ENCODE measurements at regions not wholly inside any gene's neighbourhood (a gene's known extent, or its start where the extent isn't known, plus 50 kb on each side); places are given as distances from the start of the nearest gene placed in this dataset.

GRCh38 chr4:28677808-28678207 is 1817.2 kb downstream of the STIM2 start:
- no peak for DNase-seq (ENCODE audit: low spot score)

GRCh38 chr4:28682847-28683246 is 1822.2 kb downstream of the STIM2 start:
- DNase-seq (ENCODE audit: low spot score) = no peak

DNA sequence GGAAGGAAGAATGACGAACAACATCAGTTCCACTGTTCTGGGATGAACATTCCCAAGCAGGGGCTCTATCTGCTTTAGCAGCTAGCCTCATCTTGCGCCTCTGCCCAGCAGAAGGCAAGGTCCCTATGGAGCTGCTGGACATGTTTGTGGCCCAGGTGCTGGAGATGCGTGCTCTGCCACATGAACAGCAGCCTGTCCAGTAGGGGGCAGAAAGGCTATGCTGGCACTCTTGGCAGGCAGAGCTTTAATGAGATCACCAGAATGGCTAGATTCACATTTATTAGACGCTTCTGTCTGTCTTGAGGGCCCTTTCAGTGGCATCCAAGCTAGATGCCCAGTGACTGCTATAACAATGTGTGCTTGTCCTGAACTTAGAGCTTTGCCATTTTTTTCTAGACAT is 1826.0 kb downstream of the STIM2 start:
- peak; percentile 61 for DNase-seq (ENCODE audit: low spot score)

- no peak for DNase-seq (ENCODE audit: low spot score)
These were observed 1830.2 kb downstream of the STIM2 start for GRCh38 chr4:28690890-28691289.

DNA sequence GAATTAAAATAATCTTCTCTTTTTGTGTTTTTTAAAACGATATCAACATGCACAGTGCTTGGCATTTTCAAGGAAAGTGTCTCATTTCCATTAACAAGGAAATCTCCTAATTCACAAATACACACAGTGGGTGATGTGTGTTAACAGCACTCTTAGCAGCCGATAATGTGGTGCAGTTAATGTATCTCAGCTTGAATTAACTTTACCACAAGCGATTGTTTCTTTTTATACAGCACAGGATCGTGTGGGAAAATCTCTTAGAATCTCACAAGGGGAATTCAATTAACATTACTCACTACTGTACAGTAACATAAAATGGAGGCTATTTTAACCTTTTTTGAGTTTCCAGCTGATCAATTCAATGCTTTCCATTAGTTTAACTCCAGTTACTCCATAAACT is 1841.9 kb downstream of the STIM2 start:
- DNase-seq (ENCODE audit: low spot score) = no peak

GRCh38 chr4:28709891-28710290 is 1849.2 kb downstream of the STIM2 start:
- DNase-seq (ENCODE audit: low spot score) = no peak

DNA sequence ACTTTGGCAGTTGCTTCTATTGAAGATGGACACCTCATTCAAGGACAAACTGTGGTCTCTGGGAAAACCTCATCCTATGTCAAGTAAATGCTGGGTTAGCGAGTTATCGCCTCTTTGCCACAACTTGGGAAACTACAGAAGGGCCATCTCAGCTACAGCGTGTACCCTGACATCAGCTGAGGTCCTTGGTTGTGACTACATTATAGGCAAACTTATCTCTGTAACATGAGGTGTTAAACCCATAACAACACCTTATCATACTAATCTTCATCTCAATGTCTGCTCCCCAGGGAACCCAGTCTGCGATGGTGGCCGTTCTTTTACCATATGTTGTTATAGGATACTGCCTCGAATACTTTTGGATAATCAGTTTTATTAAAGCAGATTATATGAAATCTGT is 1862.7 kb downstream of the STIM2 start:
- DNase-seq (ENCODE audit: low spot score) = no peak

- DNase-seq (ENCODE audit: low spot score) = no peak
These were observed 1863.6 kb downstream of the STIM2 start for GRCh38 chr4:28724239-28724638.

GRCh38 chr4:28730304-28730703 is 1869.7 kb downstream of the STIM2 start:
- DNase-seq (ENCODE audit: low spot score) = no peak

GRCh38 chr4:28744066-28744465 is 1883.4 kb downstream of the STIM2 start:
- no peak for DNase-seq (ENCODE audit: low spot score)

- no peak for DNase-seq (ENCODE audit: low spot score)
These were observed 1893.7 kb downstream of the STIM2 start for GRCh38 chr4:28754376-28754775.

DNA sequence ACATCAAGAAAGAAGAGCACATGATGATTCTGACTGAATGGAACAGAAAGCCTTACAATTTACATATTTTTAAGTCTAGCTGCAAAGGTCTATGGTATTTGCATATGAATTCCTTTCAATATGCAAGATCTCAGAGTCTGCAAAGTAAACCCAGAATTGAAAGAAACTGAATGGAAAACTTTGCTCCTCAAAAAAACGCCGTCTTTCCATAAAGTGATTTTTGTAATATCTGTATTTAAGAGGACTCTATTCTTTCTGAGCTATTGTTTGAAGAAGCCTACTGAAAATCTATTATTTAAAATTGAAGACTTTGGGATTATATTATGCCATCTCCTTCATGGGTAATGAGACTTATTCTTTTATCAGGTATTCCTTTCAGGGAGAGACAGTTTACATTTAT is 1894.4 kb downstream of the STIM2 start:
- DNase-seq (ENCODE audit: low spot score) = no peak

- no peak for DNase-seq (ENCODE audit: low spot score)
These were observed 1898.4 kb downstream of the STIM2 start for GRCh38 chr4:28759064-28759463.

DNA sequence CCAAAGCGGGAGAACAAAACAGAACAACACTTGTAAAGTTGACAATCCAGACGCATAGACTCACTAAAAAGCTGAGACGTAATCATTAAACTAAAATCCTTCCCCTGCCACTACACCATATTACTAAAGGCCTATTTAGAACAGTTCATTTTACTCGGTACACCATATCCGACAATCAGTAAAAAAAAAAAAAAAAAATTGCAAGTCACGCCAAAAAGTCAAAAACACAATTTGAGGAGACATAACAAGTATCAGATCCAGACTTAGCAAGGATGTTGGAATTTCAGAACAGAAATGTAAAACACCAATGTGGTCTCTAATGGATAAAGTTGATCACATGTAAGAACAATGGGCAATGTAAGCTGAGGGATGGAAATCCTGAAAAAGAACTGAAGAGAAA is 1899.4 kb downstream of the STIM2 start:
- no peak for DNase-seq (ENCODE audit: low spot score)

DNA sequence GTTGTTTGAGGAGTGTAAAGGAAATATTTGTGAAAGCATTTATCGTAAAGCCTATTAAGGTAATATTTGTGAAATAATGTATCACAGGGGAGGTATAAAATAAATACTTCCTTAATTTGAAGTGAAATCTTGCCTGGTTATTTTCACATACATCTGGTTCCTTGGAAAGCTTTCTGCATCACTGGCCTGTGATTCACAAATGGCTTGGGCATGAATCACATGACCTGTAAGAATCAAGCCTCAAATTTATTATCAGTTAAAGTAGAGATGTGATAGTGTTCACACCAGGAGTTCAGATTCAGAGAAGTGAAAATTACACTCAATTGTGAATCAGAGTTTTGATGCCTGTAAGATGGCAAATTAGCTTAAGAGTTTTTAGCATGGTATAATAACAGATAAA is 1911.4 kb downstream of the STIM2 start:
- DNase-seq (ENCODE audit: low spot score) = no peak

- DNase-seq (ENCODE audit: low spot score) = no peak
These were observed 1912.1 kb downstream of the STIM2 start for GRCh38 chr4:28772788-28773187.

DNA sequence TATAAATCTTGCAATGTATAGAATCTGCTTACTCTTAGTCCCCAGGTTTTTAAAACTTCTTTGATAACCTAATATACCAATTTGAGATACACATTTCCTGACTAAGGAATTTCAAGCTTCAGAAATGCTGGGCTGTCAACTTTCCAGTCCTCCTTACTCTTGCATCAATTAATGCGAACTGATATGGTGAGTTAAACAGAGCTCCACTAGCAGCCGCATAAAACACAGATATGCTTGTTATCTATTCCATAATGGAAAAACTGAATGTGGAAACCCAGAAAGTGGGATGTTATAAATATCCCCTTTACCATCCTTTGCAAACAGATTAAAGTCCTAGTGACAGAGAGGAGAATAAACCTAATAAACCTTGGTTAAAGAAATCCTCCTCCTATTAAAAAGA is 1913.7 kb downstream of the STIM2 start:
- no peak for DNase-seq (ENCODE audit: low spot score)

- DNase-seq (ENCODE audit: low spot score) = no peak
These were observed 1915.4 kb downstream of the STIM2 start for GRCh38 chr4:28776004-28776403.

DNA sequence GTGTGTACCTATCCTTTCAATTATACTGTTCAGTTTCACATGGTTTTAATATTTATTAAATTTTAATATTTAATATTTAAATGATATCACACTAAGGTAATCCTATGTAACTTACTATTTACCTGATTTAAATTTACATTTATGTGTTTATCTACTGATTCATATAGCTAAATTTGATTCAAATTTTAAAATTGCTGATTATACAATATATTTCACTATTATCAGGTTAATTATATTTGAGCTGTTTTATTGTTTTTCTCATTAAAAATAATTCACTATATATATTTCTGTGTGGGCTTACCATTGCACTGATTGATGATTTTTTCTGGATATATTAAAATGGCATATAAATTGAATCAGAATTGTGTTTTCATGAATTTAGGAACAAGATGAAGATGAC is 1923.5 kb downstream of the STIM2 start:
- DNase-seq (ENCODE audit: low spot score) = no peak

- DNase-seq (ENCODE audit: low spot score) = no peak
These were observed 1927.3 kb downstream of the STIM2 start for GRCh38 chr4:28787947-28788346.

GRCh38 chr4:28788929-28789490 is 1928.4 kb downstream of the STIM2 start:
- DNase-seq (ENCODE audit: low spot score) = no peak

- no peak for DNase-seq (ENCODE audit: low spot score)
These were observed 1927.1 kb upstream of the PCDH7 start for GRCh38 chr4:28792917-28793597.

- no peak for DNase-seq (ENCODE audit: low spot score)
These were observed 1920.5 kb upstream of the PCDH7 start for GRCh38 chr4:28799696-28800095.

GRCh38 chr4:28811025-28811424 is 1909.1 kb upstream of the PCDH7 start:
- DNase-seq (ENCODE audit: low spot score) = no peak

Data from putamen (tissue), 1 donor.